T47D (cell line): ENCODE measurements at regions not wholly inside any gene's neighbourhood (a gene's known extent, or its start where the extent isn't known, plus 50 kb on each side); places are given as distances from the start of the nearest gene placed in this dataset.

Source experiments
- DNase-seq, 2 experiments: peaks; one replicate each; pipeline versions ENCODE4 v3.0.0 to v3.0.0-alpha.2; 2011 to 2012; ENCODE audit warnings: low read depth in 1 of 2, low spot score in 1 of 2
- JUND ChIP-seq: IDR thresholded peaks from 2 replicates; pipeline ENCODE4 v1.6.1; 2012; ENCODE audit warnings: low read depth
- in situ Hi-C: cut with HindIII; loops from 2 replicates; pipeline ENCODE4 v1.10.0; 2016; ENCODE audit warnings: low sequenced_read_pairs, low pct_unique_long_range_greater_than_20kb

- no peak for DNase-seq
- TF ChIP-seq JUND = no peak
- in situ Hi-C loops = no loop called here
Observed at GRCh38 chr3:104820959-104821358, 545.8 kb upstream of the ALCAM start.

DNA sequence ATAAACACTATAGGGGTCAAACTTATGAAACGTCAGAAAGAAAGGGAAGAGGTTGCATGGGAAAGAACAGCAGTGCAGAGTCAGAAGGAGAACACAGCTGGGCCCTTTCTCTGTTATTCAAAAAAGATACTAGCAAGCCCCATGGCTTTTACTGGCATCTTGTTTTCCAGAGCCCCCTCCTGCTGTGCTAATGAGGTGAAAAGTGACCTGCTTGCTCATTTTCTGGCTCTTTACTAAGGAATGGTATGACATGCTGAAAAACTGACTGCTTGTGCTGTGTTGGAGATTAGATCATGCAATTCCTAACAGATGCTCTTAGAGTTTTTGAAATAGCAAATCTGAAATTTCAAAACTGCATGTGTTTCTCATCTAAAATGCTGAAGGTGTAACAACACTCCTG lies 541.6 kb upstream of the ALCAM start:
- DNase-seq = no peak
- TF ChIP-seq JUND = no peak
- in situ Hi-C loops = no loop called here

DNA sequence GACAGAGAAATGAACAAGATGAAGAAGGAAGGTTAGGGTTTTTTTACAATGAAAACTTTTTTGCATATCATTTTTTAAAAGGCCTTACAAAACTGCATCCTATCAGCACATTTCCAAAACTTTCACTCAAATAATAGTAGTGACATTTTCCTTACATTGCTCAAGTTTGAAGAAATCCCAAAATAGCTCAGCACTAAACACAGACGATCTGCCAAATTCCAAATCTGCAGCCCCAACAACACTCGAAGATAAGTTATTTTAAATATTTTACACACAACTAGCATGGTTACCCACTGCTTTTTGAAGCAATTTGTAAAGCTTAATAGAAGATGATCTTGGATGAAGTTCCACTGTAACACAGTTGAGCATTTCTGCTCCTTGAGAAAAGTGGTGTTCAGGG lies 535.6 kb upstream of the ALCAM start:
- no peak for DNase-seq
- in situ Hi-C loops = no loop called here
- no peak for TF ChIP-seq JUND

DNA sequence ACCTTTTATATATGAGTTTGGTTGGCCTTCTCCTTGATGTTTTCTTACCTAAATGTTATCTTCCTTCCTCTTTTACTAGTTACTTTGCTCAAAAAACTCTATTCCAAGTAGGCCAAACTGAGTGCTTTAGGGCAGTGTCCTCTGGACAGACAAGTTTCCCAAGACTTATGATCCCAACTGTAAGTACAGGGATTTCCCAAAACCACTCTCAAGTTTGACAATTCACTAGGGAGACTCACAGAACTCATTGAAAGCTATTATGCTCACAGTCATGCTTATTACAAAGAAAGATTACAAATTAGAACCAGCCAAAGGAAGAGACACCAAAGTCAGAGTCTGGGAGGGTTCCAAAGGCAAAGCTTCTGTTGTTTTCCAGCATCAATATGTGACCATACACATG lies 534.2 kb upstream of the ALCAM start:
- in situ Hi-C loops = no loop called here
- no peak for TF ChIP-seq JUND
- no peak for DNase-seq

DNA sequence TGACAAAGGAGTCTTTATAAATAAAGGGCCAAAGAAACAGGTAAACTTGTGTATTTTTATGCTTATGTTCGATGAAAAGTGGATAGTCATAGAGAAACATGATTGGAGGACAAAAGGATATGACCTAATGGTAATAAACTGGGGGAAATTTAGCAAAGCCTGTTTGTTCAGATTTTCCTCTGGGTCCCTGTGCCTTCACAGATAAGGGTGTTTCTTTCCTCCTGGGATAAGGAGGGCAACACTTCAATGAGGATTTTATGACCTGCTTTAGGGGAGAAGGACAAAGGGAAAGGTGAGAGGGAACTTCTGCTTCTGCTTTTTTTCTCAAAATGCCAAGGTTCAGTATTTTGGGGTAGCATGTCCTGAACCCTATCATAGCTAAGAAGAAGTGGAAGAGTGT lies 531.3 kb upstream of the ALCAM start:
- TF ChIP-seq JUND = no peak
- no peak for DNase-seq
- in situ Hi-C loops = no loop called here

DNA sequence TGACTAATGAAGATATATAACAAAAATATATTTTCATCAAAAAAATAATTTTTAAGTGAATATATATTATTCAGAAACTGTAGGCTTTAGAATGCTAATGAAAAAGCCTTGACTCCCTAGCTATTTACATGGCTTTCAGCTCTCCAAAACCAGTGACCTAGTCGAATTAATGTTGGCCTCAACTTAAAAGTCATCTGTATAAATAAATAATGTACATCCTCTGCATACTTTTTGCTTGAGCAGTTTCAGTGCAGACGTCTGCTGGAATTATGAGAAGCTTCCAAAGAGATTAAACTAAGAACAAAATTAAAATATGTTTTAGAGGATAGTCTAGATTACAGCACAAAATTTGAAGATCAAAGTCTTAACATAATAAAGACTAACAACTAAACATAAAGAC lies 520.4 kb upstream of the ALCAM start:
- in situ Hi-C loops = no loop called here
- DNase-seq = no peak
- TF ChIP-seq JUND = no peak

- no peak for TF ChIP-seq JUND
- in situ Hi-C loops = no loop called here
- DNase-seq = no peak
Observed at GRCh38 chr3:104849070-104849469, 517.6 kb upstream of the ALCAM start.

DNA sequence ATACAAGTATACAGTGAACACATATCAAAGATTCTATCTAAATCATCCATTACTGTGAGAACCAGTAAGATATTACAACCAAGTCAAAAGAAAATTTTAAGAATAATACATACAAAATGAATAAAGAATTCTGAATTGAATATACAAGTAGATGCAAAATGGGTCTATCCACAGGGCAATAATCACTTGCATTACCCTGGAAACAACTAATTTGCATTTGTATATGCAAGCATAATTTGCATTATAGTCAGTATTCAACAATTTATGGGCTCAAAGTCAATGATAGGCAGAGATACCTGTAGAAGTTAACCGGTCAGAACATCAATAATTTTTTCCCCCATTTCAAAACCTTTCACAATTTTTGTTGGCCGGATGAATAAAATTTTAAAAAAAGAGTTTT lies 512.2 kb upstream of the ALCAM start:
- TF ChIP-seq JUND = no peak
- in situ Hi-C loops = no loop called here
- no peak for DNase-seq

- DNase-seq = no peak
- in situ Hi-C loops = no loop called here
- TF ChIP-seq JUND = no peak
Observed at GRCh38 chr3:104855702-104856101, 511.0 kb upstream of the ALCAM start.

DNA sequence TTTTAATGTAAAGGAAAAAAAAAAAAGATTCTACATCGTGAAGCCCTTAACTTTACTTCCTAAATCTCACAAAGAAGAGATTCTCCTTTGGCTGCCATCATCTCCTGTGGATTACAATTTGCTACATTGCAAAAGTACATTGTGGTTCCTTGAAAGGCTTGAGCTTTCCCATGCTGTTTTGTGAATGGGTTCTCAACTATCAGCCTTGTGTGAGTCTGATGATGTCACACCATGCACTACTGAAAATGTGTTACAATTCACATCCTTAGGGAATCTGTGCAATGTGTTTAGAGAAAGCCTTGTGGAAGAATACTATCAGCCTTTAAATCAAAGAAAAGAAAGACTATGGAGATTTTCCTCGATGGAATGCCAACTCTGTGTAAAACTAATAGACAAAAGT lies 510.0 kb upstream of the ALCAM start:
- in situ Hi-C loops = no loop called here
- TF ChIP-seq JUND = no peak
- no peak for DNase-seq

GRCh38 chr3:104868291-104868690 lies 498.4 kb upstream of the ALCAM start:
- in situ Hi-C loops = no loop called here
- TF ChIP-seq JUND = no peak
- no peak for DNase-seq

- TF ChIP-seq JUND = no peak
- in situ Hi-C loops = no loop called here
- no peak for DNase-seq
Observed at GRCh38 chr3:104870276-104870675, 496.4 kb upstream of the ALCAM start.

GRCh38 chr3:104873331-104873730 lies 493.4 kb upstream of the ALCAM start:
- no peak for DNase-seq
- in situ Hi-C loops = no loop called here
- TF ChIP-seq JUND = no peak

- in situ Hi-C loops = no loop called here
- no peak for DNase-seq
Observed at GRCh38 chr3:104878395-104878794, 488.3 kb upstream of the ALCAM start.

GRCh38 chr3:104879919-104880318 lies 486.8 kb upstream of the ALCAM start:
- no peak for DNase-seq
- in situ Hi-C loops = no loop called here

More at GRCh38 chr3:104878395-104878794, 488.3 kb upstream of the ALCAM start:
- TF ChIP-seq JUND = no peak

More at GRCh38 chr3:104879919-104880318, 486.8 kb upstream of the ALCAM start:
- TF ChIP-seq JUND = no peak
